ENCODE measurements at regions not wholly inside any gene's neighbourhood (a gene's known extent, or its start where the extent isn't known, plus 50 kb on each side); places are given as distances from the start of the nearest gene placed in this dataset.
A peak's percentile ranks its signal among the peaks of the same experiment; 100 is the strongest.
"Not testable (repeated sequence)": the region's sequence is repeated elsewhere in the genome, so short reads cannot be mapped to it uniquely, and the experiment has no call there.

- DNase-seq (ENCODE audit: low read depth, low spot score): peak; percentile 63
Observed at GRCh38 chr6:144434308-144434990, 149.3 kb downstream of the UTRN start.

GRCh38 chr6:144435602-144436426 lies 150.7 kb downstream of the UTRN start:
- no peak for DNase-seq (ENCODE audit: low read depth, low spot score)

- DNase-seq (ENCODE audit: low read depth, low spot score): no peak
Observed at GRCh38 chr6:144437105-144437504, 152.0 kb downstream of the UTRN start.

- DNase-seq (ENCODE audit: low read depth, low spot score): no peak
Observed at GRCh38 chr6:144438103-144438502, 153.0 kb downstream of the UTRN start.

GRCh38 chr6:144439016-144439415 lies 153.9 kb downstream of the UTRN start:
- DNase-seq (ENCODE audit: low read depth, low spot score): no peak

GRCh38 chr6:144441801-144442200 lies 156.7 kb downstream of the UTRN start:
- not testable (repeated sequence) for DNase-seq (ENCODE audit: low read depth, low spot score)

- DNase-seq (ENCODE audit: low read depth, low spot score): no peak
Observed at GRCh38 chr6:144443157-144443556, 158.0 kb downstream of the UTRN start.

- no peak for DNase-seq (ENCODE audit: low read depth, low spot score)
Observed at GRCh38 chr6:144447472-144447871, 162.3 kb downstream of the UTRN start.

GRCh38 chr6:144449218-144449617 lies 164.1 kb downstream of the UTRN start:
- DNase-seq (ENCODE audit: low read depth, low spot score): no peak

GRCh38 chr6:144449911-144450597 lies 164.9 kb downstream of the UTRN start:
- DNase-seq (ENCODE audit: low read depth, low spot score): peak; percentile 35

GRCh38 chr6:144460327-144461095 lies 175.4 kb downstream of the UTRN start:
- DNase-seq (ENCODE audit: low read depth, low spot score): no peak

- no peak for DNase-seq (ENCODE audit: low read depth, low spot score)
Observed at GRCh38 chr6:144462058-144462457, 176.9 kb downstream of the UTRN start.

- DNase-seq (ENCODE audit: low read depth, low spot score): no peak
Observed at GRCh38 chr6:144466716-144467115, 181.6 kb downstream of the UTRN start.

- DNase-seq (ENCODE audit: low read depth, low spot score): no peak
Observed at GRCh38 chr6:144467172-144467762, 182.1 kb downstream of the UTRN start.

- DNase-seq (ENCODE audit: low read depth, low spot score): peak; percentile 16
Observed at GRCh38 chr6:144467921-144468320, 182.8 kb downstream of the UTRN start.

GRCh38 chr6:144468709-144469108 lies 183.6 kb downstream of the UTRN start:
- DNase-seq (ENCODE audit: low read depth, low spot score): no peak

GRCh38 chr6:144469144-144469575 lies 184.0 kb downstream of the UTRN start:
- DNase-seq (ENCODE audit: low read depth, low spot score): no peak

- not testable (repeated sequence) for DNase-seq (ENCODE audit: low read depth, low spot score)
Observed at GRCh38 chr6:144470201-144470600, 185.1 kb downstream of the UTRN start.

- DNase-seq (ENCODE audit: low read depth, low spot score): no peak
Observed at GRCh38 chr6:144471986-144472385, 186.9 kb downstream of the UTRN start.

- no peak for DNase-seq (ENCODE audit: low read depth, low spot score)
Observed at GRCh38 chr6:144474290-144474689, 189.2 kb downstream of the UTRN start.

GRCh38 chr6:144474904-144475303 lies 189.8 kb downstream of the UTRN start:
- no peak for DNase-seq (ENCODE audit: low read depth, low spot score)

Measured in astrocyte of the hippocampus (primary cell).